22Rv1 (cell line): ENCODE measurements at regions not wholly inside any gene's neighbourhood (a gene's known extent, or its start where the extent isn't known, plus 50 kb on each side); places are given as distances from the start of the nearest gene placed in this dataset.

Experiments
- CTCF ChIP-seq: fragments of 450-650 bp; IDR thresholded peaks from 2 replicates; pipeline ENCODE4 v1.5.1; 2017; ENCODE audit warnings: mild to moderate bottlenecking
- ZFX ChIP-seq: fragments of 450-650 bp; IDR thresholded peaks from 2 replicates; pipeline ENCODE4 v1.6.1; 2017; ENCODE audit warnings: antibody characterized with exemption, borderline replicate concordance

- TF ChIP-seq CTCF (no peak), ZFX (no peak)
These were observed 405.4 kb downstream of the CDH2 start for GRCh38 chr18:27771571-27771970.
